ENCODE measurements at regions not wholly inside any gene's neighbourhood (a gene's known extent, or its start where the extent isn't known, plus 50 kb on each side); places are given as distances from the start of the nearest gene placed in this dataset.

DNA sequence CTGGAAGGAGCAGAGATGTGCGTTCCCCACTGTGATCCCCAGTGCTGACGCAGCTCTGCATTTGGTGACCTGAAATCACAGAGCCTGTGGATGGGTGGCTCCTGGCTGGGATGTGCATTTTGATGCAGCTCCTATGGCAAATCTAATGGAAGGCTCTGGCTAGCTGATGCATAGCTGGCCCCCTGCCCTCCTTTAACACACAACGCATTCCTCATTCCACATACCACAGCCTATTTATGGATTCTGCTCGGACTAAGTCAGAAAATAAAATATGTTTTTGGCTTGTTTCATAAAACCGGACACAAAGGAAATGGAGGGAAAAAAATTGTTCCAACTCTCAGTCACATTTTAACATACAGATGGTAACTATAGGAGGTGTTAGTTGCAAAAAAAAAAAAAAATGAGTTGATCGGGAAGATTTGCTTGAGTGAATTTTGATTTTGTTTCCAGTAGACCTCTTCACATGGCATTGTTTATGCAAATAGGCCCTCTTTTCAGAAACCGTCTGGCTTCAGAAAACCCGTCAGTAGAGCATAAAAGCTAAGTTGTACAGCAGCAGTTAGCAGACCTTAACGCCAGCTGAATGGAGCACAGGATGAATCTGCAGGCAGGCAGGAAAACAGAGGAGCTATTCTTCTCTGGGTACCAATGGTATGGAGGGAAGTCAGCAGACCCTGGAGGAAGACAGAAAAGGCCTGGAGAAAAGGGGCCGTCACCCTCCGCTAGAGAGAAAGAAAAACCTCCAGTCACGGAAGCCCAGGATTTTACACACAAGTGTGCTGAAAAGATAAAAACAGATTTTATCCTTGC, 215.4 kb downstream of the HDGFL1 start:
- Mint-ChIP-seq H3K9me3 (peaks cover 20% of the 10 kb centered on the region), H3K4me3 (no peak overlapping the region), H3K27me3 (ENCODE audit: low read depth) (no peaks in the 10 kb centered on the region), H3K27ac (no peak overlapping the region), H3K4me1 (ENCODE audit: low read depth) (no peaks in the 10 kb centered on the region), H3K36me3 (ENCODE audit: low read depth) (no peaks in the 10 kb centered on the region)

DNA sequence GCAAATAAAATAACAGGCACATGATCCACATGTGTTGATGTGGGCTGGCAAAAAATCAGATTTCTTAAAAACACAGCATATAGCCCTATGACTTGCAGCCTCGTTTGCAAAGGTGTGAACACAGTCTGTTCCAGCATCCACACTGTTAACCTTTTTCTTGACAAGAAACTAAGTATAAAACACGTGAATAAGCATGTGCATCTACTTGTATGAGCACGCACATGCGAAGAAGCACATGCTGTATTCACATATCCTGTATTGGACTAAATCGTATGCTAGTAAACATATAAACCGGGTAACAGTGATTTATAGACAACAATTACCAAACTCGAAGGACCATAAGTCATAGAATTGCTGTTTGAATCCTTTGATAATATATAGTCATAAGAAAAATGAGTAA, 218.7 kb downstream of the HDGFL1 start:
- no peaks in the 10 kb centered on the region for H3K4me1 Mint-ChIP-seq (ENCODE audit: low read depth)
- H3K27ac Mint-ChIP-seq = no peak overlapping the region
- no peaks in the 10 kb centered on the region for H3K36me3 Mint-ChIP-seq (ENCODE audit: low read depth)
- no peak overlapping the region for H3K4me3 Mint-ChIP-seq
- H3K27me3 Mint-ChIP-seq (ENCODE audit: low read depth) = no peaks in the 10 kb centered on the region
- H3K9me3 Mint-ChIP-seq = peaks cover 17% of the 10 kb centered on the region

GRCh38 chr6:22789315-22789714, 219.9 kb downstream of the HDGFL1 start:
- Mint-ChIP-seq H3K9me3 (peaks cover 14% of the 10 kb centered on the region), H3K4me3 (no peak overlapping the region), H3K27me3 (ENCODE audit: low read depth) (no peaks in the 10 kb centered on the region), H3K4me1 (ENCODE audit: low read depth) (no peaks in the 10 kb centered on the region), H3K27ac (no peak overlapping the region), H3K36me3 (ENCODE audit: low read depth) (no peaks in the 10 kb centered on the region)

- no peaks in the 10 kb centered on the region for H3K4me1 Mint-ChIP-seq (ENCODE audit: low read depth)
- no peak overlapping the region for H3K4me3 Mint-ChIP-seq
- no peak overlapping the region for H3K27ac Mint-ChIP-seq
- no peaks in the 10 kb centered on the region for H3K27me3 Mint-ChIP-seq (ENCODE audit: low read depth)
- no peaks in the 10 kb centered on the region for H3K36me3 Mint-ChIP-seq (ENCODE audit: low read depth)
- H3K9me3 Mint-ChIP-seq = peaks cover 25% of the 10 kb centered on the region
Measured at GRCh38 chr6:22794844-22795243, 225.5 kb downstream of the HDGFL1 start.

DNA sequence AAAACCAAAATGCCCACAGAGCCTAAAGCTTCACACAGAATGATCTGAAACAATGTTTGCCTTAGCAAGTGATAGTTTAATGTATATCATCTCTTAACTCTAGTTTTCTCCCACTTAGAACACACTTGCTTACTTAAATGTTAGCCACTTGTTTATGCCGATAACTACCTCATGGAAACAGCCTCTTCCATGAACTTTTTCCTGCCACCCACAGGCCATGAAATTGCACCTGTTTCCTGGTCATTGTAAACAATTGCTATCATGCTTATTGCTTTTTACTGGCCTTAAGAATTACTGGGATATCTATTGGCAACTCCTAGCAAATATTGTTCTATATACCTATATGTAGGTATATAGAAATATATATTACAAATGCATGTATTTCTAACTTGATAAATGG, 231.1 kb downstream of the HDGFL1 start:
- Mint-ChIP-seq H3K27me3 (ENCODE audit: low read depth) (no peaks in the 10 kb centered on the region), H3K9me3 (peaks cover 7% of the 10 kb centered on the region)

GRCh38 chr6:22801831-22802230, 232.5 kb downstream of the HDGFL1 start:
- no peaks in the 10 kb centered on the region for H3K27me3 Mint-ChIP-seq (ENCODE audit: low read depth)
- no peaks in the 10 kb centered on the region for H3K36me3 Mint-ChIP-seq (ENCODE audit: low read depth)
- H3K4me1 Mint-ChIP-seq (ENCODE audit: low read depth) = no peaks in the 10 kb centered on the region
- peaks cover 6% of the 10 kb centered on the region for H3K9me3 Mint-ChIP-seq
- no peak overlapping the region for H3K4me3 Mint-ChIP-seq
- no peak overlapping the region for H3K27ac Mint-ChIP-seq

More for the DNA sequence above, 231.1 kb downstream of the HDGFL1 start:
- Mint-ChIP-seq H3K4me3 (no peak overlapping the region), H3K36me3 (ENCODE audit: low read depth) (no peaks in the 10 kb centered on the region), H3K27ac (no peak overlapping the region), H3K4me1 (ENCODE audit: low read depth) (no peaks in the 10 kb centered on the region)

DNA sequence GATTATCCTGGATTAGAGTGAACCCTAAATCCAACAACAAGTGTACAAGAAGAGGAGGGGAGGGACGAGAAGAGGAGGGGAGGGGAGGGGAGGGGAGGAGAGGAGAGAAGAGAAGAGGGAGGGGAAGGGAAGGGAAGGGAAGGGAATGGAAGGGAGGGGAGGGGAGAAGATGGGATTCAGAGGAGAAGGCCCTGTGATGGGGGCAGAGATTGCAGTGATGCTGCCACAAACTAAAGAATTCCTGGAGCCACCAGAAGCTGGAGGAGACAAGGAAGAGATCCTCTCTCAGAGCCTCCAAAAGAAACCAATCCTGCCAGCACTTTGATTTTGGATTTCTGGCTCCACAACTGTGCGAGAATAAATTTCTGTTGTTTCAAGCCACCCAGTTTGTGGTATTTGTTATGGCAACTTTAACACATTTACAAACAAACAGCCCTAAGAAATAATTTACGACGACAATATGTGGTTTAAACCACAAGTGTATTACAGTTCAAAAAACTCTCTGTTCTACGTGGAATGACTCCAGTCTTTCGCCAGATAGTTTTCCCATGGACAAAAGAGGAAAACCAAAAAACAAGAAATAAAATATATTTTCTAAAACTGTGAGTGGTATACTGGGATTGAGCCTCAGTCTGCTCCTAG, 235.4 kb downstream of the HDGFL1 start:
- Mint-ChIP-seq H3K4me1 (ENCODE audit: low read depth) (no peaks in the 10 kb centered on the region), H3K27me3 (ENCODE audit: low read depth) (no peaks in the 10 kb centered on the region), H3K27ac (no peak overlapping the region), H3K9me3 (peaks cover 6% of the 10 kb centered on the region), H3K4me3 (no peak overlapping the region), H3K36me3 (ENCODE audit: low read depth) (no peaks in the 10 kb centered on the region)

- H3K27ac Mint-ChIP-seq = no peak overlapping the region
- no peaks in the 10 kb centered on the region for H3K27me3 Mint-ChIP-seq (ENCODE audit: low read depth)
- H3K9me3 Mint-ChIP-seq = peaks cover 6% of the 10 kb centered on the region
- H3K4me1 Mint-ChIP-seq (ENCODE audit: low read depth) = no peaks in the 10 kb centered on the region
- H3K36me3 Mint-ChIP-seq (ENCODE audit: low read depth) = no peaks in the 10 kb centered on the region
- H3K4me3 Mint-ChIP-seq = no peak overlapping the region
Measured at GRCh38 chr6:22807261-22807660, 237.9 kb downstream of the HDGFL1 start.

DNA sequence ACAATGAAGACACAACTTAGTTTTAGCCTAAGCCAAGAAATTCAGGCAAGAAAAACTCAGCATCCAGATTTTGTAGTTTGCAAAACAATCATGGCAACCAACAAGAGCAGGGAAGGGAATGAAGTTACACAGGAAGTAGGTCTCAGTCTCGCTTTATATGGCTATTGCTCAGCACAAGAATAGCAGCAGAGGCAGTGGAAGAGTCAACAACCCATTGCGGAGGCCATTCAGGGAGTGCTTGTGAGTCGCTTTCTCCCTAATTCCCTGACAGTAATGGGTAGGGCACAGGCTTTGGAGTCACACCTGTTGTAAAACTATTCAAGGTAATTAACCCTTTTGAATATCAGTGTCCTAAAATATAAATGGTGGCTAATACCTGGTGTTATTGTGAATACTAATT, 238.5 kb downstream of the HDGFL1 start:
- Mint-ChIP-seq H3K36me3 (ENCODE audit: low read depth) (no peaks in the 10 kb centered on the region), H3K9me3 (peaks cover 6% of the 10 kb centered on the region), H3K4me3 (no peak overlapping the region), H3K27me3 (ENCODE audit: low read depth) (no peaks in the 10 kb centered on the region), H3K27ac (no peak overlapping the region), H3K4me1 (ENCODE audit: low read depth) (no peaks in the 10 kb centered on the region)

DNA sequence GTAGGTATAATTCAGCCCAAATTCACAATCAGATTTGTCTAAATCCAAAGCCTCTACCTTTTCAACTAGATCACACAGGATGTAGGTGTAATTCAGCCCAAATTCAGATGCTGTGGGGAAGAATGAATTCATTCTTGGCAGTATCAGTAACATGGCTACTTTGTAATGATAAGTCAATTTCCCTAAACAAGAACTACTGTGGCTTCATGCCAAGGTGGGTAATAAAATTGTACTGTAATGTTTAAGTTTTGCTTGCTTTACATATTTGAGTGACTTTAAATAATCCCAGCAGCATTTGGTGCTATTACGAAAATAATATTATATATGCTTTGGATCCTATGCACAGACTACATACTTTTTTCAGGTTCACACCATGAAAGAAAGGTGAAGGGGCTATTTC, 239.1 kb downstream of the HDGFL1 start:
- Mint-ChIP-seq H3K27me3 (ENCODE audit: low read depth) (no peaks in the 10 kb centered on the region), H3K36me3 (ENCODE audit: low read depth) (no peaks in the 10 kb centered on the region), H3K4me1 (ENCODE audit: low read depth) (no peaks in the 10 kb centered on the region), H3K27ac (no peak overlapping the region), H3K4me3 (no peak overlapping the region), H3K9me3 (peaks cover 6% of the 10 kb centered on the region)

- H3K4me1 Mint-ChIP-seq (ENCODE audit: low read depth) = no peaks in the 10 kb centered on the region
- H3K9me3 Mint-ChIP-seq = peaks cover 6% of the 10 kb centered on the region
- no peak overlapping the region for H3K4me3 Mint-ChIP-seq
Measured at GRCh38 chr6:22809370-22809769, 240.0 kb downstream of the HDGFL1 start.

DNA sequence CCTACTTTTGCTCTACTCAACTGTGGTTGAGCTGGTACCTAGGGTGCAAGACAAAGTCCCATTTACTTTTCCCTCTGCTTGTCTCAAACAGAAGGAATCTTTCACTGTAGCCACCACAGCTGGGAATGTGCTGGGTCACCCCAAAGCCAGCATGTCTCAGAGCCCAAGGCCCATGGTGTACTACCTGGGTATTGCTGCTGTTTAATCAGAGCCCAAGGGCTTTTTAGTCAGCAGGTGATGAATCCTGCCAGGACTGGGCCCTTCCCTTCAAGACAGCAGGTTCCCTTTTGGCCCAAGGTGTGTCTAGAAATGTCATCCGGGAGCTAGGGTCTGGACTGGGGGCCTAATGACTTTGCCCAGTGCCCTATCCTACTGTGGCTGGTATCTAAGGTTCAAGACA, 249.8 kb downstream of the HDGFL1 start:
- no peaks in the 10 kb centered on the region for H3K36me3 Mint-ChIP-seq (ENCODE audit: low read depth)
- peaks cover 9% of the 10 kb centered on the region for H3K9me3 Mint-ChIP-seq
- H3K27ac Mint-ChIP-seq = no peak overlapping the region

More at GRCh38 chr6:22809370-22809769, 240.0 kb downstream of the HDGFL1 start:
- H3K36me3 Mint-ChIP-seq (ENCODE audit: low read depth) = no peaks in the 10 kb centered on the region
- H3K27me3 Mint-ChIP-seq (ENCODE audit: low read depth) = no peaks in the 10 kb centered on the region
- H3K27ac Mint-ChIP-seq = no peak overlapping the region

GRCh38 chr6:22821664-22822320, 252.4 kb downstream of the HDGFL1 start:
- Mint-ChIP-seq H3K27ac (no peak overlapping the region), H3K36me3 (ENCODE audit: low read depth) (no peaks in the 10 kb centered on the region), H3K4me1 (ENCODE audit: low read depth) (no peaks in the 10 kb centered on the region), H3K4me3 (no peak overlapping the region), H3K9me3 (peaks cover 5% of the 10 kb centered on the region), H3K27me3 (ENCODE audit: low read depth) (no peaks in the 10 kb centered on the region)

More for the DNA sequence above, 249.8 kb downstream of the HDGFL1 start:
- Mint-ChIP-seq H3K4me1 (ENCODE audit: low read depth) (no peaks in the 10 kb centered on the region), H3K27me3 (ENCODE audit: low read depth) (no peaks in the 10 kb centered on the region), H3K4me3 (no peak overlapping the region)

- Mint-ChIP-seq H3K27ac (no peak overlapping the region), H3K36me3 (ENCODE audit: low read depth) (no peaks in the 10 kb centered on the region), H3K27me3 (ENCODE audit: low read depth) (no peaks in the 10 kb centered on the region), H3K4me1 (ENCODE audit: low read depth) (no peaks in the 10 kb centered on the region), H3K4me3 (no peak overlapping the region), H3K9me3 (no peaks in the 10 kb centered on the region)
Measured at GRCh38 chr6:22825210-22825609, 255.8 kb downstream of the HDGFL1 start.

GRCh38 chr6:22826961-22827360, 257.6 kb downstream of the HDGFL1 start:
- no peaks in the 10 kb centered on the region for H3K9me3 Mint-ChIP-seq
- H3K4me3 Mint-ChIP-seq = no peak overlapping the region
- H3K27ac Mint-ChIP-seq = no peak overlapping the region
- H3K4me1 Mint-ChIP-seq (ENCODE audit: low read depth) = no peaks in the 10 kb centered on the region
- H3K27me3 Mint-ChIP-seq (ENCODE audit: low read depth) = no peaks in the 10 kb centered on the region
- no peaks in the 10 kb centered on the region for H3K36me3 Mint-ChIP-seq (ENCODE audit: low read depth)
